GM23338 (cell line): ENCODE measurements at regions not wholly inside any gene's neighbourhood (a gene's known extent, or its start where the extent isn't known, plus 50 kb on each side); places are given as distances from the start of the nearest gene placed in this dataset.

ENCODE experiments used
- ATAC-seq: fragments of 200-7000 bp; cut with Tn5 transposase; 3 replicates; pipeline ENCODE4 v1.9.1; 2020
- DNase-seq: peaks from one replicate; pipeline ENCODE4 v3.0.0-alpha.2; 2015; ENCODE audit warnings: low spot score
- H2AFZ ChIP-seq: fragments of 200-600 bp; sonication (generic); 2 replicates; pipeline ENCODE4 v1.8.0; 2016; ENCODE audit warnings: antibody characterized with exemption, mild to moderate bottlenecking, moderate library complexity
- H3F3A ChIP-seq: fragments of 200-600 bp; sonication (generic); replicated peaks from 2 replicates; pipeline ENCODE4 v1.8.0; 2017; ENCODE audit warnings: antibody characterized with exemption, mixed run types, low read depth
- H3K27ac ChIP-seq: fragments of 200-600 bp; sonication (generic); 2 replicates; pipeline ENCODE4 v1.6.1; 2016; ENCODE audit warnings: low read depth
- H3K27me3 ChIP-seq: fragments of 200-600 bp; sonication (generic); 2 replicates; pipeline ENCODE4 v1.8.0; 2016; ENCODE audit warnings: mild to moderate bottlenecking, mixed run types, moderate library complexity; ENCODE audit not compliant: insufficient read depth
- H3K36me3 ChIP-seq: fragments of 200-600 bp; sonication (generic); 2 replicates; pipeline ENCODE4 v1.8.0; 2016; ENCODE audit warnings: mild to moderate bottlenecking; ENCODE audit not compliant: insufficient read depth
- H3K4me1 ChIP-seq: fragments of 200-600 bp; sonication (generic); 2 replicates; pipeline ENCODE4 v1.8.0; 2016; ENCODE audit warnings: mild to moderate bottlenecking, moderate library complexity; ENCODE audit not compliant: insufficient read depth
- H3K4me2 ChIP-seq: fragments of 200-600 bp; sonication (generic); 2 replicates; pipeline ENCODE4 v1.7.1; 2017; ENCODE audit warnings: mixed run types
- H3K4me3 ChIP-seq: fragments of 200-600 bp; sonication (generic); 2 replicates; pipeline ENCODE4 v1.6.1; 2016; ENCODE audit warnings: mixed run types
- H3K79me2 ChIP-seq: fragments of 200-600 bp; sonication (generic); replicated peaks from 2 replicates; pipeline ENCODE4 v1.8.0; 2017; ENCODE audit warnings: mild to moderate bottlenecking; ENCODE audit not compliant: insufficient read depth
- H3K9me2 ChIP-seq: fragments of 200-600 bp; sonication (generic); 2 replicates; pipeline ENCODE4 v1.8.0; 2017; ENCODE audit not compliant: insufficient read depth
- H4K20me1 ChIP-seq: fragments of 200-600 bp; sonication (generic); replicated peaks from 2 replicates; pipeline ENCODE4 v1.8.0; 2017; ENCODE audit warnings: mild to moderate bottlenecking; ENCODE audit not compliant: insufficient read depth
- H3K27ac Mint-ChIP-seq: 2 replicates; pipeline ENCODE4 v1.8.0; 2020; ENCODE audit warnings: inconsistent platforms, mild to moderate bottlenecking, moderate library complexity, mixed read lengths
- H3K27me3 Mint-ChIP-seq: 3 replicates; pipeline ENCODE4 v1.8.0; 2022; ENCODE audit warnings: low read depth, mild to moderate bottlenecking, moderate library complexity, mixed read lengths, inconsistent platforms; ENCODE audit not compliant: insufficient read depth, poor library complexity
- H3K36me3 Mint-ChIP-seq: 3 replicates; pipeline ENCODE4 v1.8.0; 2021; ENCODE audit warnings: low read depth, mild to moderate bottlenecking, inconsistent platforms, moderate library complexity, mixed read lengths
- H3K4me1 Mint-ChIP-seq: 3 replicates; pipeline ENCODE4 v1.8.0; 2020; ENCODE audit warnings: mild to moderate bottlenecking, inconsistent platforms, mixed read lengths
- H3K4me3 Mint-ChIP-seq: 3 replicates; pipeline ENCODE4 v1.8.0; 2021; ENCODE audit warnings: moderate library complexity, mild to moderate bottlenecking, inconsistent platforms, mixed read lengths
- H3K9me3 Mint-ChIP-seq: 3 replicates; pipeline ENCODE4 v1.8.0; 2020; ENCODE audit warnings: moderate library complexity, mild to moderate bottlenecking, inconsistent platforms, mixed read lengths
- CREB1 ChIP-seq: fragments of 250-450 bp; sonication (Bioruptor Pico); IDR thresholded peaks from 2 replicates; pipeline ENCODE4 v1.5.0; 2020; ENCODE audit warnings: low read depth, mild to moderate bottlenecking, moderate library complexity
- EZH2phosphoT487 ChIP-seq: fragments of 200-600 bp; sonication (generic); IDR thresholded peaks from one replicate; pipeline ENCODE4 v1.8.1; 2018; ENCODE audit warnings: antibody characterized with exemption; ENCODE audit not compliant: unreplicated experiment
- JUNB ChIP-seq: IDR thresholded peaks from one replicate; pipeline ENCODE4 v1.6.1; 2016; ENCODE audit warnings: antibody characterized with exemption; ENCODE audit not compliant: unreplicated experiment
- NANOG ChIP-seq: IDR thresholded peaks from 2 replicates; pipeline ENCODE4 v1.6.1; 2016; ENCODE audit warnings: antibody characterized with exemption, borderline replicate concordance
- POLR2AphosphoS5 ChIP-seq: IDR thresholded peaks from 2 replicates; pipeline ENCODE4 v1.6.1; 2016; ENCODE audit warnings: antibody characterized with exemption, low read depth
- STAT1 ChIP-seq: IDR thresholded peaks from one replicate; pipeline ENCODE4 v1.6.1; 2016; ENCODE audit warnings: antibody characterized with exemption; ENCODE audit not compliant: unreplicated experiment
- ZNF114 ChIP-seq: fragments of 250-450 bp; sonication (Bioruptor Pico); IDR thresholded peaks from 2 replicates; pipeline ENCODE4 v1.5.0; 2020; ENCODE audit warnings: mild to moderate bottlenecking, moderate library complexity
- ZNF331 ChIP-seq: fragments of 250-450 bp; sonication (Bioruptor Pico); IDR thresholded peaks from 2 replicates; pipeline ENCODE4 v1.5.0; 2020; ENCODE audit warnings: low read depth, mild to moderate bottlenecking, moderate library complexity
- TF ChIP-seq, protein P1 (sequence below): fragments of 250-450 bp; sonication (Bioruptor Pico); IDR thresholded peaks from 2 replicates; pipeline ENCODE4 v1.5.0; 2020; ENCODE audit warnings: mild to moderate bottlenecking, moderate library complexity
- TF ChIP-seq, protein P2 (sequence below), 2 experiments: fragments of 200-600 bp in 1 of 2; sonication (generic) in 1 of 2; conservative IDR thresholded peaks; 2 replicates each; pipeline versions ENCODE4 v1.5.1 to v1.6.1; 2016 to 2017; ENCODE audit warnings: antibody characterized with exemption in 2 of 2, low read depth in 2 of 2, mild to moderate bottlenecking in 2 of 2, moderate library complexity in 1 of 2
- TF ChIP-seq, protein P3 (sequence below): IDR thresholded peaks from 2 replicates; pipeline ENCODE4 v1.6.1; 2016; ENCODE audit warnings: antibody characterized with exemption
- TF ChIP-seq, protein P4 (sequence below): IDR thresholded peaks from one replicate; pipeline ENCODE4 v1.6.1; 2018; ENCODE audit warnings: antibody characterized with exemption; ENCODE audit not compliant: unreplicated experiment

DNA sequence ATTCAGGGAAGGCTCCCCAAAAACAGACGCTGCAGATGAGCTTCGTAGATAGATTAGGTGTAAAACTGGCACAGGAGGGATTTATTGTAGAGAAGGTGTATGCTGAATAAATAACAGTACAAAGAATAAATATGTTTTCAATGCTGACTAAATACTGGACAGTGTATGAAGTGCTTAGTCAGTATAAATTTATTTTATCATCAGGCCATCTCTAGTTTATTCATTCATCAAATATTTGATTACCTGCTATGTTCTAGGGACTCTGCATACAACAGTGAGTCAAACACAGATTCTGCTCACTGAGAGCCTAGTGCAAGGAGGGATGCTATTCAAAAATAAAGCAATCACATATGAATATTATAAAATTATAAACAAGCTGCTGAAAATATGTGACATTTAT lies 63.6 kb upstream of the TSPAN5 start:
- Histone ChIP-seq H4K20me1 (no peaks in the 10 kb centered on the region), H3K79me2 (no peaks in the 10 kb centered on the region), H3K27me3 (no peaks in the 10 kb centered on the region), H3K4me2 (no peak overlapping the region), H2AFZ (no peak overlapping the region), H3F3A (no peaks in the 10 kb centered on the region), H3K9me2 (no peaks in the 10 kb centered on the region), H3K4me1 (no peaks in the 10 kb centered on the region), H3K36me3 (no peaks in the 10 kb centered on the region), H3K4me3 (no peak overlapping the region), H3K27ac (no peak overlapping the region)
- Mint-ChIP-seq H3K36me3 (peaks cover 27% of the 10 kb centered on the region), H3K27me3 (no peaks in the 10 kb centered on the region), H3K4me3 (no peak overlapping the region), H3K9me3 (peaks cover 50% of the 10 kb centered on the region), H3K27ac (no peak overlapping the region), H3K4me1 (no peaks in the 10 kb centered on the region)
- no peak for DNase-seq
- TF ChIP-seq, protein P1, sequence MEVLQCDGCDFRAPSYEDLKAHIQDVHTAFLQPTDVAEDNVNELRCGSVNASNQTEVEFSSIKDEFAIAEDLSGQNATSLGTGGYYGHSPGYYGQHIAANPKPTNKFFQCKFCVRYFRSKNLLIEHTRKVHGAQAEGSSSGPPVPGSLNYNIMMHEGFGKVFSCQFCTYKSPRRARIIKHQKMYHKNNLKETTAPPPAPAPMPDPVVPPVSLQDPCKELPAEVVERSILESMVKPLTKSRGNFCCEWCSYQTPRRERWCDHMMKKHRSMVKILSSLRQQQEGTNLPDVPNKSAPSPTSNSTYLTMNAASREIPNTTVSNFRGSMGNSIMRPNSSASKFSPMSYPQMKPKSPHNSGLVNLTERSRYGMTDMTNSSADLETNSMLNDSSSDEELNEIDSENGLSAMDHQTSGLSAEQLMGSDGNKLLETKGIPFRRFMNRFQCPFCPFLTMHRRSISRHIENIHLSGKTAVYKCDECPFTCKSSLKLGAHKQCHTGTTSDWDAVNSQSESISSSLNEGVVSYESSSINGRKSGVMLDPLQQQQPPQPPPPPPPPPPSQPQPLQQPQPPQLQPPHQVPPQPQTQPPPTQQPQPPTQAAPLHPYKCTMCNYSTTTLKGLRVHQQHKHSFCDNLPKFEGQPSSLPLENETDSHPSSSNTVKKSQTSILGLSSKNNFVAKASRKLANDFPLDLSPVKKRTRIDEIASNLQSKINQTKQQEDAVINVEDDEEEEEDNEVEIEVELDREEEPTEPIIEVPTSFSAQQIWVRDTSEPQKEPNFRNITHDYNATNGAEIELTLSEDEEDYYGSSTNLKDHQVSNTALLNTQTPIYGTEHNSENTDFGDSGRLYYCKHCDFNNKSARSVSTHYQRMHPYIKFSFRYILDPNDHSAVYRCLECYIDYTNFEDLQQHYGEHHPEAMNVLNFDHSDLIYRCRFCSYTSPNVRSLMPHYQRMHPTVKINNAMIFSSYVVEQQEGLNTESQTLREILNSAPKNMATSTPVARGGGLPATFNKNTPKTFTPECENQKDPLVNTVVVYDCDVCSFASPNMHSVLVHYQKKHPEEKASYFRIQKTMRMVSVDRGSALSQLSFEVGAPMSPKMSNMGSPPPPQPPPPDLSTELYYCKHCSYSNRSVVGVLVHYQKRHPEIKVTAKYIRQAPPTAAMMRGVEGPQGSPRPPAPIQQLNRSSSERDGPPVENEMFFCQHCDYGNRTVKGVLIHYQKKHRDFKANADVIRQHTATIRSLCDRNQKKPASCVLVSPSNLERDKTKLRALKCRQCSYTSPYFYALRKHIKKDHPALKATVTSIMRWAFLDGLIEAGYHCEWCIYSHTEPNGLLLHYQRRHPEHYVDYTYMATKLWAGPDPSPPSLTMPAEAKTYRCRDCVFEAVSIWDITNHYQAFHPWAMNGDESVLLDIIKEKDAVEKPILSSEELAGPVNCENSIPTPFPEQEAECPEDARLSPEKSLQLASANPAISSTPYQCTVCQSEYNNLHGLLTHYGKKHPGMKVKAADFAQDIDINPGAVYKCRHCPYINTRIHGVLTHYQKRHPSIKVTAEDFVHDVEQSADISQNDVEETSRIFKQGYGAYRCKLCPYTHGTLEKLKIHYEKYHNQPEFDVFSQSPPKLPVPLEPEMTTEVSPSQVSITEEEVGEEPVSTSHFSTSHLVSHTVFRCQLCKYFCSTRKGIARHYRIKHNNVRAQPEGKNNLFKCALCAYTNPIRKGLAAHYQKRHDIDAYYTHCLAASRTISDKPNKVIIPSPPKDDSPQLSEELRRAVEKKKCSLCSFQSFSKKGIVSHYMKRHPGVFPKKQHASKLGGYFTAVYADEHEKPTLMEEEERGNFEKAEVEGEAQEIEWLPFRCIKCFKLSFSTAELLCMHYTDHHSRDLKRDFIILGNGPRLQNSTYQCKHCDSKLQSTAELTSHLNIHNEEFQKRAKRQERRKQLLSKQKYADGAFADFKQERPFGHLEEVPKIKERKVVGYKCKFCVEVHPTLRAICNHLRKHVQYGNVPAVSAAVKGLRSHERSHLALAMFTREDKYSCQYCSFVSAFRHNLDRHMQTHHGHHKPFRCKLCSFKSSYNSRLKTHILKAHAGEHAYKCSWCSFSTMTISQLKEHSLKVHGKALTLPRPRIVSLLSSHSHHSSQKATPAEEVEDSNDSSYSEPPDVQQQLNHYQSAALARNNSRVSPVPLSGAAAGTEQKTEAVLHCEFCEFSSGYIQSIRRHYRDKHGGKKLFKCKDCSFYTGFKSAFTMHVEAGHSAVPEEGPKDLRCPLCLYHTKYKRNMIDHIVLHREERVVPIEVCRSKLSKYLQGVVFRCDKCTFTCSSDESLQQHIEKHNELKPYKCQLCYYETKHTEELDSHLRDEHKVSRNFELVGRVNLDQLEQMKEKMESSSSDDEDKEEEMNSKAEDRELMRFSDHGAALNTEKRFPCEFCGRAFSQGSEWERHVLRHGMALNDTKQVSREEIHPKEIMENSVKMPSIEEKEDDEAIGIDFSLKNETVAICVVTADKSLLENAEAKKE (CRISPR knock-in tag), result no peak
- no peak for TF ChIP-seq POLR2AphosphoS5
- TF ChIP-seq ZNF331, result no peak
- TF ChIP-seq STAT1, result no peak
- no peak for TF ChIP-seq JUNB
- TF ChIP-seq, protein P2, sequence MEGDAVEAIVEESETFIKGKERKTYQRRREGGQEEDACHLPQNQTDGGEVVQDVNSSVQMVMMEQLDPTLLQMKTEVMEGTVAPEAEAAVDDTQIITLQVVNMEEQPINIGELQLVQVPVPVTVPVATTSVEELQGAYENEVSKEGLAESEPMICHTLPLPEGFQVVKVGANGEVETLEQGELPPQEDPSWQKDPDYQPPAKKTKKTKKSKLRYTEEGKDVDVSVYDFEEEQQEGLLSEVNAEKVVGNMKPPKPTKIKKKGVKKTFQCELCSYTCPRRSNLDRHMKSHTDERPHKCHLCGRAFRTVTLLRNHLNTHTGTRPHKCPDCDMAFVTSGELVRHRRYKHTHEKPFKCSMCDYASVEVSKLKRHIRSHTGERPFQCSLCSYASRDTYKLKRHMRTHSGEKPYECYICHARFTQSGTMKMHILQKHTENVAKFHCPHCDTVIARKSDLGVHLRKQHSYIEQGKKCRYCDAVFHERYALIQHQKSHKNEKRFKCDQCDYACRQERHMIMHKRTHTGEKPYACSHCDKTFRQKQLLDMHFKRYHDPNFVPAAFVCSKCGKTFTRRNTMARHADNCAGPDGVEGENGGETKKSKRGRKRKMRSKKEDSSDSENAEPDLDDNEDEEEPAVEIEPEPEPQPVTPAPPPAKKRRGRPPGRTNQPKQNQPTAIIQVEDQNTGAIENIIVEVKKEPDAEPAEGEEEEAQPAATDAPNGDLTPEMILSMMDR (conservative IDR thresholded peaks at IDR 0.05; ENCODE audit: low read depth in 2 of 2), result no peak
- TF ChIP-seq, protein P3, sequence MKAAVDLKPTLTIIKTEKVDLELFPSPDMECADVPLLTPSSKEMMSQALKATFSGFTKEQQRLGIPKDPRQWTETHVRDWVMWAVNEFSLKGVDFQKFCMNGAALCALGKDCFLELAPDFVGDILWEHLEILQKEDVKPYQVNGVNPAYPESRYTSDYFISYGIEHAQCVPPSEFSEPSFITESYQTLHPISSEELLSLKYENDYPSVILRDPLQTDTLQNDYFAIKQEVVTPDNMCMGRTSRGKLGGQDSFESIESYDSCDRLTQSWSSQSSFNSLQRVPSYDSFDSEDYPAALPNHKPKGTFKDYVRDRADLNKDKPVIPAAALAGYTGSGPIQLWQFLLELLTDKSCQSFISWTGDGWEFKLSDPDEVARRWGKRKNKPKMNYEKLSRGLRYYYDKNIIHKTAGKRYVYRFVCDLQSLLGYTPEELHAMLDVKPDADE, result no peak
- no peak for TF ChIP-seq CREB1
- TF ChIP-seq NANOG, result no peak
- TF ChIP-seq, protein P4, sequence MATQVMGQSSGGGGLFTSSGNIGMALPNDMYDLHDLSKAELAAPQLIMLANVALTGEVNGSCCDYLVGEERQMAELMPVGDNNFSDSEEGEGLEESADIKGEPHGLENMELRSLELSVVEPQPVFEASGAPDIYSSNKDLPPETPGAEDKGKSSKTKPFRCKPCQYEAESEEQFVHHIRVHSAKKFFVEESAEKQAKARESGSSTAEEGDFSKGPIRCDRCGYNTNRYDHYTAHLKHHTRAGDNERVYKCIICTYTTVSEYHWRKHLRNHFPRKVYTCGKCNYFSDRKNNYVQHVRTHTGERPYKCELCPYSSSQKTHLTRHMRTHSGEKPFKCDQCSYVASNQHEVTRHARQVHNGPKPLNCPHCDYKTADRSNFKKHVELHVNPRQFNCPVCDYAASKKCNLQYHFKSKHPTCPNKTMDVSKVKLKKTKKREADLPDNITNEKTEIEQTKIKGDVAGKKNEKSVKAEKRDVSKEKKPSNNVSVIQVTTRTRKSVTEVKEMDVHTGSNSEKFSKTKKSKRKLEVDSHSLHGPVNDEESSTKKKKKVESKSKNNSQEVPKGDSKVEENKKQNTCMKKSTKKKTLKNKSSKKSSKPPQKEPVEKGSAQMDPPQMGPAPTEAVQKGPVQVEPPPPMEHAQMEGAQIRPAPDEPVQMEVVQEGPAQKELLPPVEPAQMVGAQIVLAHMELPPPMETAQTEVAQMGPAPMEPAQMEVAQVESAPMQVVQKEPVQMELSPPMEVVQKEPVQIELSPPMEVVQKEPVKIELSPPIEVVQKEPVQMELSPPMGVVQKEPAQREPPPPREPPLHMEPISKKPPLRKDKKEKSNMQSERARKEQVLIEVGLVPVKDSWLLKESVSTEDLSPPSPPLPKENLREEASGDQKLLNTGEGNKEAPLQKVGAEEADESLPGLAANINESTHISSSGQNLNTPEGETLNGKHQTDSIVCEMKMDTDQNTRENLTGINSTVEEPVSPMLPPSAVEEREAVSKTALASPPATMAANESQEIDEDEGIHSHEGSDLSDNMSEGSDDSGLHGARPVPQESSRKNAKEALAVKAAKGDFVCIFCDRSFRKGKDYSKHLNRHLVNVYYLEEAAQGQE, result no peak
- TF ChIP-seq EZH2phosphoT487, result no peak
- TF ChIP-seq ZNF114 (CRISPR knock-in tag), result no peak
- ATAC-seq, result no peak
